Jurkat, Clone E6-1 (cell line): ENCODE measurements at regions not wholly inside any gene's neighbourhood (a gene's known extent, or its start where the extent isn't known, plus 50 kb on each side); places are given as distances from the start of the nearest gene placed in this dataset.

ENCODE experiments used
- DNase-seq: peaks from one replicate; pipeline ENCODE4 v3.0.0-alpha.2; 2011; ENCODE audit warnings: low read depth, low spot score
- H3K4me3 ChIP-seq: 2 replicates; pipeline ENCODE4 v1.5.1; 2011; ENCODE audit warnings: mild to moderate bottlenecking, low read length, control low read depth, moderate library complexity

GRCh38 chr10:29895456-29895855 lies 163.9 kb downstream of the JCAD start:
- DNase-seq = no peak
- no peak overlapping the region for H3K4me3 ChIP-seq

- no peak overlapping the region for H3K4me3 ChIP-seq
- DNase-seq = no peak
Measured at GRCh38 chr10:29888321-29888720, 171.1 kb downstream of the JCAD start.

- DNase-seq = no peak
Measured at GRCh38 chr10:29886299-29886698, 173.1 kb downstream of the JCAD start.

DNA sequence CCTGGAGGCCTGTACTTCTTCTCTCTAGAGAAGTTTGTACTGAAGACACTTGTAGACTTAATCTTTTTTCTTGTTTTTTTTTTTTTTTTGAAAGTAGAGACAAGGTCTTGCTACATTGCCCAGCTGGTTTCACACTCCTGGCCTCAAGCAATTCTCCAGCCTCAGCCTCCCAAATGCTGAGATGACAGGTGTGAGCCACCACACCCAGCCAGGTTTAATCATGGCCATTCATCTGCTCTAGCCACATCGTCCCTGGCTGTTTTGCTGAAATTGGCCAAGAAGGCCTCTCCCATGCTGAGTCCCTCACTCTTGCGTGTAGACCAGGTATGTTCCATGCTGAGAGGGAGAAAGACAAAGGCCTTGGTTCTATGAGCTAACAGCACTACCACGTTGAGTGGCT lies 176.2 kb downstream of the JCAD start:
- no peak for DNase-seq
- H3K4me3 ChIP-seq = no peak overlapping the region

More at GRCh38 chr10:29886299-29886698, 173.1 kb downstream of the JCAD start:
- no peak overlapping the region for H3K4me3 ChIP-seq

DNA sequence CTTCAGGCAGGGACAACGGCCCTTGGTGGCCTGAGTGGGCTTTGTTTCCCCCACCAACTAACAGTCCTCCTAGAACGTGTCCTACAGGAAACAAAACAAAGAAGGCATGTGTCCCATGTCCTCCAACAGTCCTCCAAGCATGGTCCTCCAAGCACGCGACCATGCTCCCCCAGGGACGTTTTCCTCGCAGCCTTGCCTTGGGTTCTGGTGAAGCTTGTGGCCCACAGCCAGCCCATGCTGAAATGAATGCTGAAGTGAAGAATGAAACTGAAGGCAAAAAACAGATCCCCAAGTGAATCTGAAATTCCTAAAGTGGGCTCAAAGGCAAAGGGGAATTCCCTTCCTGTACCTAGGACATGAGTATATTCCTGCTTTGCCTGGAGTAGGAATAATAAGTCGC lies 176.6 kb downstream of the JCAD start:
- no peak overlapping the region for H3K4me3 ChIP-seq
- no peak for DNase-seq

- H3K4me3 ChIP-seq = no peak overlapping the region
- DNase-seq = no peak
Measured at GRCh38 chr10:29881811-29882210, 177.6 kb downstream of the JCAD start.

GRCh38 chr10:29881336-29881771 lies 178.0 kb downstream of the JCAD start:
- no peak overlapping the region for H3K4me3 ChIP-seq
- DNase-seq = no peak

GRCh38 chr10:29880856-29881255 lies 178.5 kb downstream of the JCAD start:
- no peak overlapping the region for H3K4me3 ChIP-seq
- no peak for DNase-seq

DNA sequence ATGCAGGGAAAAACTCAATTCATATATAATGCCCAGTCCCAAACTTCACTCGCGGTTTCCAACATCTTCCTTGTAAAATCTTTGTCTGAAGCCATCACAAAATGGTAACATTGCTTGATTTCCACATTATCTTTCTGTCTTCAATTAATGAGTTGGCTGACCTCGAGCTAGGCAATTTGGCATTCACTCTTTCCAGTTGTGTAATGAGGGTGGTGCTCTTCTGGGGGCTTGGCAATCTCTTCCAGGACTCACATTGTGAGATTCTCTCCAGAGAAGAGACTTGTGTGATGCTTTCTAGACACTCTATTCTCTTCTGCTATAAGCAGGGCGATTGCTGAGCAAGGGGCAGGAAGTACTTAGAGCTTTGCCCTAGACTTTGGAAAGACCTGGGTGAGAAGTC lies 179.5 kb downstream of the JCAD start:
- no peak overlapping the region for H3K4me3 ChIP-seq
- DNase-seq = no peak

GRCh38 chr10:29878492-29878891 lies 180.9 kb downstream of the JCAD start:
- DNase-seq = peak; percentile 44
- H3K4me3 ChIP-seq = no peak overlapping the region

DNA sequence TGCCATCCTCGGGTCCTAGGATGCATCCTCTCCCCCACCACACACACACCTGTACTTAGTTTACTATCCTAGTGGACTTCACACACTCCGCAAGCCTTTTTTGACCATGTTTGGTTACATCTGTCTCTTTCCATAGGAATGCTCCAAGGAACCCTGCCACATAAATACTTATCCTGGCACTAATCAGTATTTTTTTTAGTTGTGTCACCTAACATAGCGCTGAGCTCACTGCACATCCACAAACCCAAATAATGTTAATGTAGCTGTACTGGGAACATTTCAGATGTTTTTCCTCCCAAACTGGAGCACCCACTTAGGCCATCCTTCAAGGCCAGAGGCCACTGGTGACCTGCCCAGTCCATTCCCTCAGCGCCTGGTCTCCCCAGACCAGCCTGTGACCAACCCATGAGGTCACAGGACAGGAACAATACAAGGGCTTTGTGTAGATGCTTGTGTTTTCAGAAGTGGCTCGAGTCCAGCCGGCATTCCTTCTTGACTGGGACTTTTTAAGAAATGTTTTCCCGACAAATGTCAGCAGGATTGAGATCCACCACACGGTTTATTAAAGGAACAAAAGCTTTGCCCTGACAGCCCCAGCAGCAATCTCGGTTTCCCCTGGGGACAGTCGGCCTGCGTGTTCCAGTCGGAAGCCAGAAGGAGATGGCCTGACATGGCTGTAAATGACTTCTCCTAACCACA lies 181.4 kb downstream of the JCAD start:
- no peak overlapping the region for H3K4me3 ChIP-seq
- no peak for DNase-seq

GRCh38 chr10:29876008-29876555 lies 183.3 kb downstream of the JCAD start:
- DNase-seq = no peak
- H3K4me3 ChIP-seq = no peak overlapping the region

DNA sequence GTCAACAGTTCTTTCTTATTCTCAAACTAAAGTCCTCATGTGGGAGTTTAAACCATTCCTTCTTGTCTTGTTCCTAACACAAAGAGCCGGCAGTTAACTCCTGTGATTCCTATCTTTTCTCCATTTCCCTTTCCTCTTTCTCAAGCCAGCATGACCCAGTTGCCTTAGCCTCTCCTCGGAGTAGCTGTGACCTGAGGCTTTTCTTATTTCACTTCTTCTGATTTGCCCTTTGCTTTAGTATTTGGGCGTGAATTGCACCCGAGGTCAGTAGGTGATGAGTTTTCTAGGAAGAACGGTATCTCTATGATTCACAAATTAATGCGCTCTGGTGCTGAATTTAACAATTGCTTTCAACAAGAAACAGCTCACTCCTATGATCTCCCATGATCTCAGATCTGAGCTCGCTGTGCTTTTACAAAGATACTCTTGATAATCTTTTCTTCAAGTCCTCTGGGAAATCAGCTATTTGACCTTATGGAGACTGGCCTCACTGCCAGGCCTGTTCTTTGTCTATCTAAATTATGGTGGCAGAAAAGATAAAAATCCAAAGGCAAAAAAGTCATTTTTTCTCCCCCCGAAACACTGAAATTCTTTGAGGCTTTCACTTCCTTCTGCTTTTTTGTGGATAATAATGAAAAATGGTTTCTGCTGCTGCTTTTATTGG lies 184.6 kb downstream of the JCAD start:
- no peak overlapping the region for H3K4me3 ChIP-seq
- DNase-seq = no peak

DNA sequence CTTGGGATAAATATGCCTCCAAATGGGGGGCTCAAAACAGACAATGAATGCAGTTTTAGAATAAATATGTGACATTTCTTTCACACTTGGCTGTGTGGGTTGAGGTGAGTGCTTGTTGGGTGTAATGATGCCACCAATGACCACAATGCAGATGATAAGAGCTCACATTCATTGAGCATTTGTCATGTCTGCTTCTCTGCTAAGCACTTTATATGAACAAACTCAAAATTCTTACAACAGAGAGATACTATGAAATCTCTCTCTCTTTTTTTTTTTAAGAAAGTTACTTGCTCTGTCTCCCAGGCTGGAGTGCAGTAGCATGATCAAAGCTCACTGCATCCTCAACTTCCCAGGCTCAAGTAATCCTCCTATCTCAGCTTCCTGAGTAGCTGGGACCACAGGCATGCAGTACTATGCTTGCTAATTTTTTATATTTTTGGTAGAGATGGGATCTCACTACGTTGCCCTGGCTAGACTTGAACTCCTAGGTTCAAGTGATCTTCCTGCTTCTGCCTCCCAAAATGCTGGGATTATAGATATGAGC lies 185.4 kb downstream of the JCAD start:
- no peak for DNase-seq
- no peak overlapping the region for H3K4me3 ChIP-seq

DNA sequence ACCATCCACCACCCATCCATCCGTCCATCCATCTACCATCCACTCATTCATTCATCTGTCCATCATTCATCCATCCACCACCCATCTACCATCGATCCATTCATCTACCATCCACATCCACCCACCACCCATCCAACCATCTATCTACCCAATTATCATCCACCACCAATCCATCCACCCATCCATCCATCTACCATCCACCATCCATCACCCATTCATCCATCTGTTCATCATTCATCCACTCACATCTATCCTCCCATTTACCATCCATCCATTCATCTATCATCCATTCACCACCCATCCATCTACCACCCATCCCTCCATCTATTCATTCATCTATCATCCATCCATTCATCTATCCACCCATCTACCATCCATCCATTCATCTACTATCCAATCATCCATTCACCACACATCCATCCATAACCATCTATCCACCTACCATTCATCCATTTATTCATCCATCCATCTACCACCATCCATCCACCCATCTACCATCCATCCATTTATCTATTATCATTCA lies 188.8 kb downstream of the JCAD start:
- H3K4me3 ChIP-seq = no peak overlapping the region
- no peak for DNase-seq

DNA sequence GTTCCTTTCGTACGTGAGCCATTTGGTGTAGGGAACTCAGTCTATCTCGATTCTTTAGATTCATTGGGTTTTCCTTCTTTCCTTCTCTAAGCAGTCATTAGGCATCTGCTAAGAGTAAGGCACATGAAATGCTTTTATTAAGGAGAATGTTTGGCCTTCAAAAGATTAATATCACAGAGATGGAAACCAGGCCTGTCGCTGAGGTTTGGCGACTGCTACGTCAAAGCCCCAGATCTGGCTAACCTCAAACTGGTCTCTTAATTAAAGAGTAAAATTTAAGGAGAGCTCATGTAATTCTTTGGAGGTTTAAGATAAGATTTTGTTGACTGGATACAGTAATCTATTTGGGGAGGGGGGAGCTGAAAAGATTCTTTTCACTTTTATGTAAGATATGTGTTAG lies 189.8 kb downstream of the JCAD start:
- H3K4me3 ChIP-seq = no peak overlapping the region
- DNase-seq = no peak

GRCh38 chr10:29866356-29866755 lies 193.0 kb downstream of the JCAD start:
- no peak for DNase-seq

GRCh38 chr10:29865700-29866355 lies 193.6 kb downstream of the JCAD start:
- no peak overlapping the region for H3K4me3 ChIP-seq
- no peak for DNase-seq

More at GRCh38 chr10:29866356-29866755, 193.0 kb downstream of the JCAD start:
- H3K4me3 ChIP-seq = no peak overlapping the region

DNA sequence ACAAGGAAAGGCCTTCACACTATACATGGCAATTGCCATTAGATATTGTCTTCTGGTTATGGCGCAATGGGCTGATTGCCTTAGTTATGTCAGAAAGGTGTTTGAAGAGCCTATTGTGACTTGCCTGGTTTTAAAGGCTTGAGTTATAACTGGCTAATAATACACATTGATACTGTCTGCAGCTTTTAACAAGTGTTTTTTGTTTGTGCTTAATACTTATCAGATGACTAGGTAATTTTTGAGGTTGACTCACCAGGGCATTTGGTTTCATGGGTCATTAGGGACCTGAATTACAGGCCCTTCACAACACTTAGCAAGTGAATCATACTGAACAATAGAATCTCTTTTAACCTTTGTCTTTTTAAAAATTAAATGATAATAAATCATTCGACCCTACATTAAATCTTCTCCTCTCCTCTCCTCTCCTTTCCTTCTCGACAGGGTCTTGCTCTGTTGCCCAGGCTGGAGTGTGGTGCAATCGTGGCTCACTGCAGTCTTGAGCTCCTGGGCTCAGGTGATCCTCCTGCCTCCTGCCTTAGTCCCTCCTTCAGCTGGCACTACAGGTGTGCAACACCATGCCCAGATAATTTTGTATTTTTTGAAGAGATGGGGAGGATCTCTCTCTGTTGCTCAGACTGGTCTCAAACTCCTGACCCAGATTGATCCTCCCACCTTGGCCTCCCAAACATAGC lies 196.3 kb downstream of the JCAD start:
- no peak overlapping the region for H3K4me3 ChIP-seq
- no peak for DNase-seq
